Karpas-422 (cell line): ENCODE measurements at regions not wholly inside any gene's neighbourhood (a gene's known extent, or its start where the extent isn't known, plus 50 kb on each side); places are given as distances from the start of the nearest gene placed in this dataset.

Experiments used
- DNase-seq: peaks from one replicate; pipeline ENCODE4 v3.0.0-alpha.2; 2015
- H2AFZ ChIP-seq: fragments of 200-600 bp; sonication (generic); 2 replicates; pipeline ENCODE4 v1.6.1; 2014; ENCODE audit warnings: antibody characterized with exemption, low read length, mixed read lengths
- H3K27ac ChIP-seq: fragments of 200-600 bp; sonication (generic); 2 replicates; pipeline ENCODE4 v1.5.1; 2014; ENCODE audit warnings: mild to moderate bottlenecking, low read length, moderate library complexity
- H3K27me3 ChIP-seq: fragments of 200-600 bp; sonication (generic); 2 replicates; pipeline ENCODE4 v1.6.1; 2014; ENCODE audit warnings: low read length, mixed read lengths
- H3K36me3 ChIP-seq: fragments of 200-600 bp; sonication (generic); 2 replicates; pipeline ENCODE4 v1.6.1; 2014; ENCODE audit warnings: low read length, mixed read lengths; ENCODE audit not compliant: insufficient read depth
- H3K4me1 ChIP-seq: fragments of 200-600 bp; sonication (generic); 2 replicates; pipeline ENCODE4 v1.6.1; 2014; ENCODE audit warnings: mild to moderate bottlenecking, low read length, mixed read lengths
- H3K4me2 ChIP-seq: fragments of 200-600 bp; sonication (generic); 2 replicates; pipeline ENCODE4 v1.6.1; 2014; ENCODE audit warnings: low read length, low read depth, mild to moderate bottlenecking; ENCODE audit not compliant: poor library complexity, severe bottlenecking
- H3K4me3 ChIP-seq: fragments of 200-600 bp; sonication (generic); 2 replicates; pipeline ENCODE4 v1.5.1; 2014; ENCODE audit warnings: mild to moderate bottlenecking, antibody characterized with exemption, low read length, mixed read lengths
- H3K79me2 ChIP-seq: fragments of 200-600 bp; sonication (generic); 2 replicates; pipeline ENCODE4 v1.6.1; 2014; ENCODE audit warnings: mild to moderate bottlenecking, low read length, mixed read lengths
- H3K9ac ChIP-seq: fragments of 200-600 bp; sonication (generic); 2 replicates; pipeline ENCODE4 v1.6.0; 2014; ENCODE audit warnings: low read length
- H3K9me2 ChIP-seq: fragments of 200-600 bp; sonication (generic), shearing (Covaris generic); replicated peaks from 2 replicates; pipeline ENCODE4 v1.6.0; 2014; ENCODE audit warnings: mild to moderate bottlenecking, low read length, moderate library complexity; ENCODE audit not compliant: insufficient read depth
- H3K9me3 ChIP-seq: fragments of 300-700, 200-600 bp; sonication (generic); 2 replicates; pipeline ENCODE4 v1.6.1; 2014; ENCODE audit warnings: low read length, mixed read lengths
- H4K20me1 ChIP-seq: fragments of 200-600 bp; sonication (generic); 2 replicates; pipeline ENCODE4 v1.6.1; 2014; ENCODE audit warnings: mild to moderate bottlenecking, antibody characterized with exemption, low read length, low read depth; ENCODE audit not compliant: insufficient read depth

DNA sequence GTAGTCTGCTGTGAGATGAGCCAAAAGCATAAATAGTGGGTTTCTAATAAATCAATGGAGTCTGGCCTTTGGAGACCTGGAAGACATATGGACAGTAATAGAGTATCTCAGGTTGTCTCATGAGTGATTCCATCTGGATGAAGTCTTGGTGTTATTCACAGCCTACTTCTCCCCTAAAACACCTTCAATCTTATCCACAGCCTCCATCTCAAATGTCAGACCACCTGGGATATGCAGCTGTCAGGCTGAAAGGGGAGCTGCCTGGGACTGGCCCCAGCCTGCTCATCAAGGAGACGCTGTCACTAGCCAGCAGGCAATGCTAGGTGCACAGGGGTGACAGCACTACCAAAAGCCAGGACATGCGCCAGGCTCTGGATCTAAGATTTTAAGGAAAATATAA, 684.0 kb upstream of the ZEB2 start:
- no peaks in the 10 kb centered on the region for H4K20me1 ChIP-seq
- H3K27me3 ChIP-seq: no peaks in the 10 kb centered on the region

DNA sequence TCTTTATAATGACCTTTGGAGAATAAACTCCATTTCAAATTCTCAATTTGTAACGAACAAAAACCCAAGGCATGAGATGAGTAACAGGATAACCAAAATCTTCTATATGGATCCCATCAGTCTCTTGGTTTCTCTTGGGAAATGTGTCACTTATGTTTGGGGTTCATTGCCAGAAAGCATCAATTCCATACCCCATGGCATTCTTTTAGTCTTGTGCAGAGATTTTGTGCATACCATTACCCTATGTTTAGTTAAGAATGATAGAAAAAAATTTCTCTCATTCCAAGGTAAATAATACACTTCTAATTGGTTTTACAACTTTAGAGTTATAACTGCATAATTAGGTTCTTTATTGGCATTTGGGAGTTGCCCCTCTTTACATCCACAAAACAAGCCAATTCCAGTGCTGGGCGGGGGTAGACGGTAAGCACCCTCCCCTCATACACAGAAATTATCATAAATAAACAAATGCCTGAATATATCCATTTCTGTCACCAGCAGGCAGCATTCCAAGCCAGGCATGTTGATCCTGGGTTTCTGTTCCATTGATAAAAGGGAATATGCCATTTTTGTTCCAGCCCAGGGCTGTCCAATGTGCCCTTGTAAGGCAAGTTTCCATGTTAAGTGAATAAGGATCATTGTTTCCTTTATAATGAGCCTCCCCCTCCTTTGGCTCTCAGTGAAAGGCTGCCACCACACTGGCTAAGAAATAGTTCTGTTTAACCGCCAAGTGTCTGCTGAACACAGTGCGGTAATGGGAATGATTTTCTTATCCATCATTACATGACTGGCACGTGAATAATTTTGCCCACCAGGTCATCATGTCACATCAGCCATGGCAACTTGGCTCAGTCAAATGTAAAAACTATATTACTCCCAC, 680.1 kb upstream of the ZEB2 start:
- no peak overlapping the region for H3K4me2 ChIP-seq
- no peaks in the 10 kb centered on the region for H3K79me2 ChIP-seq

More for the DNA sequence above, 684.0 kb upstream of the ZEB2 start:
- Histone ChIP-seq H2AFZ (no peak overlapping the region), H3K4me3 (no peak overlapping the region), H3K9me3 (no peaks in the 10 kb centered on the region), H3K36me3 (no peaks in the 10 kb centered on the region), H3K9ac (no peak overlapping the region), H3K4me2 (no peak overlapping the region), H3K9me2 (no peaks in the 10 kb centered on the region), H3K79me2 (no peaks in the 10 kb centered on the region), H3K27ac (no peak overlapping the region), H3K4me1 (no peaks in the 10 kb centered on the region)
- no peak for DNase-seq

DNA sequence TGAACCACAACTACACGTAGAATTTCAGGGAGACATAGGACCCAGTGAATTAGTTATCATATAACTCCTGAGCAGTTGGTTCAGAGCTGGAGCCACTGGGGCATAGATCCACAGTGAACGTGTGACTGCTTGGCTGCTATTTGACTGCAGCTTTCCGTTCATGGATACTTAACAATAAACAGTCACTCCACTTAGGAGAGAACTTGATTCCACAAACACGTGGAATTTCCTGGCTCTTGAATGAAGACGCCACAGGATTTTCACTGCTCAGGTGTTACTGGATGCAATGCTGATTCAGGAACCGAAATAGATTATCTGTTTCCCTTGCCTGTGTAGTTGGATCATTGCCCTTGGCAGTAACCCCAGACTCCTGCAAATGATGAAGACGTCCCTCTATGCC, 679.1 kb upstream of the ZEB2 start:
- H3K27ac ChIP-seq: no peak overlapping the region
- no peaks in the 10 kb centered on the region for H3K9me2 ChIP-seq
- H3K27me3 ChIP-seq: no peaks in the 10 kb centered on the region
- DNase-seq: no peak
- H3K9ac ChIP-seq: no peak overlapping the region
- H3K79me2 ChIP-seq: no peaks in the 10 kb centered on the region
- H3K36me3 ChIP-seq: no peaks in the 10 kb centered on the region
- H3K9me3 ChIP-seq: no peaks in the 10 kb centered on the region
- no peak overlapping the region for H3K4me2 ChIP-seq
- H3K4me3 ChIP-seq: no peak overlapping the region
- H2AFZ ChIP-seq: no peak overlapping the region
- no peaks in the 10 kb centered on the region for H3K4me1 ChIP-seq
- no peaks in the 10 kb centered on the region for H4K20me1 ChIP-seq

More for the DNA sequence above, 680.1 kb upstream of the ZEB2 start:
- no peaks in the 10 kb centered on the region for H4K20me1 ChIP-seq
- DNase-seq: no peak
- no peaks in the 10 kb centered on the region for H3K36me3 ChIP-seq
- H2AFZ ChIP-seq: no peak overlapping the region
- H3K4me1 ChIP-seq: no peaks in the 10 kb centered on the region
- no peak overlapping the region for H3K9ac ChIP-seq
- H3K27me3 ChIP-seq: no peaks in the 10 kb centered on the region
- H3K27ac ChIP-seq: no peak overlapping the region
- H3K9me2 ChIP-seq: no peaks in the 10 kb centered on the region
- no peaks in the 10 kb centered on the region for H3K9me3 ChIP-seq
- H3K4me3 ChIP-seq: no peak overlapping the region

DNA sequence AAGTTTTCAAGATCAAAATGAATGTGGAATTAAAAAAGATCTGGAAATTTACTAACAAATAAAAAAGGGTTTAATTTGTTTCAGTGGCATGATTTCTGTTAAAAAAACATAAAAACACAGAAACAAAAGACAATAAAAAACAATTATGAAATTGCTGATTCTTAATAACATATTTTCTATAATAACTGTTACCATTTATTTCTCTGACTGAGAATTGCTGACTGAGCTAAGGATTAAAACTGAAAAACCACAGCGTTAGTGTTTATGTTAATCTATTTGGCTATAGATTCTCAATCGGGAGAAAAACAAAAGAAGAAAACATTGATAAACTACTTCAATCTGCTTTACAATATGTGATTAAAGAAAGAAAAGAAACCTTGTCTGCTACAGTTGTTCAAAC, 678.6 kb upstream of the ZEB2 start:
- H3K4me3 ChIP-seq: no peak overlapping the region
- no peak for DNase-seq
- no peaks in the 10 kb centered on the region for H3K9me2 ChIP-seq
- no peaks in the 10 kb centered on the region for H3K9me3 ChIP-seq
- no peak overlapping the region for H2AFZ ChIP-seq
- no peaks in the 10 kb centered on the region for H4K20me1 ChIP-seq
- no peak overlapping the region for H3K4me2 ChIP-seq
- H3K9ac ChIP-seq: no peak overlapping the region
- H3K27me3 ChIP-seq: no peaks in the 10 kb centered on the region
- no peaks in the 10 kb centered on the region for H3K4me1 ChIP-seq
- no peaks in the 10 kb centered on the region for H3K79me2 ChIP-seq
- no peaks in the 10 kb centered on the region for H3K36me3 ChIP-seq
- no peak overlapping the region for H3K27ac ChIP-seq

DNA sequence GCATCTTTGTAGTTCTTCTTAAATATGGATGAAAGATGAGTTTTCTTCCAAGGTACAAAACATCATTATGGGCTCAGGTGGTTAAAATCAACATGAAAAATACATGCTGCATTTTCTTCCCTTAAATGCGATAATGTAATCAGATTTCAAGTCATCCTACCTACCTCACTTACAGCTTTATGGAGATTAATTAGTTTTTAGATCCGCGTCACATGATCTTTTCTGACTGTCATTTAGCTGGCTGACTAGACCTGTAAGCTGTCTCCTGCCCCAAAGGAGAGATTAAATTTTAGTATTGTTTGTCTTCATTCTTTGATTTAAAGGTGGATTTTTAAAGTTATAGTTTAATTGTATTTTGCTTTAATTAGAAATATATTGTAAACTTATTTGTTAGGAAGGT, 678.0 kb upstream of the ZEB2 start:
- H3K36me3 ChIP-seq: no peaks in the 10 kb centered on the region
- no peaks in the 10 kb centered on the region for H3K79me2 ChIP-seq
- no peaks in the 10 kb centered on the region for H3K9me2 ChIP-seq
- H4K20me1 ChIP-seq: no peaks in the 10 kb centered on the region
- no peak overlapping the region for H3K27ac ChIP-seq
- H3K4me2 ChIP-seq: no peak overlapping the region
- H2AFZ ChIP-seq: no peak overlapping the region
- no peak overlapping the region for H3K9ac ChIP-seq
- H3K27me3 ChIP-seq: no peaks in the 10 kb centered on the region
- no peak for DNase-seq
- no peak overlapping the region for H3K4me3 ChIP-seq
- no peaks in the 10 kb centered on the region for H3K4me1 ChIP-seq
- H3K9me3 ChIP-seq: no peaks in the 10 kb centered on the region

DNA sequence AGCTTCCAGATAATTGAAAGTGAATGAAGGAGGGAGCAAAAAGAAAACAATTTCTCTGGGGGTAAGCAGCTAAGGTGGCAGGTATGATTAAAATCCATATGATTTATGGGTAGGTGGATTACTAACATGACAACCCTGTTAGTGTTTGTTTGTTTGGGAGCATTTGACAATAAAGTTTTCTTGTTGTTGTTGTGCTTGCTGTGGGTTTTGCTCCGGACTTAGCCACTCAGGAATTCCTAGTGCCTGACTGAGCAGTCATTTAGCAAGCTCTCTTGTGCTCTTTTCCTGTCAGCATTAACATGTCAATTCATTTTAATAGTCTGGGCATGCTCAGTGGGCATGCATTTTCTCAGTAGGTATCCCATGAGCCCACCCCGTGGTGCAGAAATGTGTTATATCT, 674.8 kb upstream of the ZEB2 start:
- DNase-seq: no peak
- Histone ChIP-seq H3K79me2 (no peaks in the 10 kb centered on the region), H3K36me3 (no peaks in the 10 kb centered on the region), H3K9me2 (no peaks in the 10 kb centered on the region), H3K9me3 (no peaks in the 10 kb centered on the region), H4K20me1 (no peaks in the 10 kb centered on the region), H2AFZ (no peak overlapping the region), H3K9ac (no peak overlapping the region), H3K4me1 (no peaks in the 10 kb centered on the region), H3K27me3 (no peaks in the 10 kb centered on the region), H3K4me3 (no peak overlapping the region), H3K4me2 (no peak overlapping the region), H3K27ac (no peak overlapping the region)

DNA sequence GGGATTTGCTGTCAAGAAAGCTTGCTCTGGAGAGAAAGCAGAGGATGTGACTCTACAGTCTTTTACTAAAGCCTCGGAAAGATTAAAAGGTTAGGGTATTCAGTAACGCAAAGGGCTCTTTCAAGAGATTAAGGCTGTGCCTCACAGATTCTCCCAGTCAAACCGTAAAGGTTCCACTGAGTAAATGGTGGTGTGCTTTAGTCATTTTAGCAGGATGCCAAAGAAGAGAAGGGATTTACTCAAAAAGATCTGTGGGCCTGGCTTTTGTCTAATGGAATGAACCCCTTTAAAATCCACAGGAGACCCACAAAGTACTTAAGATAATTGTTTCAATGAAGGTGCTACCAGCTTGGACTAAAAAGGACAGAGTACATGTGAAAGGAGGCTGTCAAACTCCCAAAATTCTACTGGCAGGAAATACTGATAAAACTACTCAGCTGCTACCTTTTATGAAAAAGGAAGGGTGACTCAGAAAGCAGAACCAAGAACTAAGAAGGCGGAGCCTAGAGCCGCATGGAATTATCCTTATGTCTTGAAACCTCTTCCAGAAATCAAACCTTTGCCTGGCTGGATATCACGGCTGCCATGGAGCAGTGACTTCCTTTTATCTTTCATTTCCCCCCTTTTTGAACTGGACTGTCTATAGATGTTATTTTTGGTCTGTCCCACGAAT, 670.2 kb upstream of the ZEB2 start:
- H3K9me2 ChIP-seq: no peaks in the 10 kb centered on the region
- H3K27ac ChIP-seq: no peak overlapping the region
- H2AFZ ChIP-seq: no peak overlapping the region
- H3K27me3 ChIP-seq: no peaks in the 10 kb centered on the region
- no peak for DNase-seq
- H3K36me3 ChIP-seq: no peaks in the 10 kb centered on the region
- no peak overlapping the region for H3K4me2 ChIP-seq
- no peak overlapping the region for H3K4me3 ChIP-seq
- H3K9me3 ChIP-seq: no peaks in the 10 kb centered on the region
- H4K20me1 ChIP-seq: no peaks in the 10 kb centered on the region
- H3K4me1 ChIP-seq: 0 out of 2 replicates have a peak, but pooled peaks cover 2% of the 10 kb centered on the region
- no peak overlapping the region for H3K9ac ChIP-seq
- no peaks in the 10 kb centered on the region for H3K79me2 ChIP-seq

DNA sequence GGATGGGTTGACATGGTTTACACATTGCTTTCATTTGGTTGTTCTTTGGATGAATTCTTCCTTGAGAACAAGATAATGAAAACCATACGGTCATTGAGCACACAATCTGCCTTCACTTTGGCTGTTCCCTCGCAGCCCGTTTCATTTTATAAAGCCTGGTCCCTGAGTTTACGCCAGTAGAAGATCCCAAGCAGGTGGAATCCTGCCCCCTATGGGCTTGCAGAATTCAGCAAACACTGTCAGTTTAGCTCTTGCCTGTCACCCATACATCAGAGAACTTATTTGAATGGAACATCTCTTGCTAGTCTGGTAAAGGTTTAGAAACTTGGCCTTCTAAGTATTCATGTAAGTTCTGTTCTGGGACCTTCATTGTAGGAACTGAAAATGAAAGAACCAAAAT, 666.4 kb upstream of the ZEB2 start:
- no peak overlapping the region for H2AFZ ChIP-seq
- H3K36me3 ChIP-seq: no peaks in the 10 kb centered on the region
- DNase-seq: peak; percentile 52
- H3K79me2 ChIP-seq: no peaks in the 10 kb centered on the region
- H3K9me3 ChIP-seq: no peaks in the 10 kb centered on the region
- no peaks in the 10 kb centered on the region for H3K9me2 ChIP-seq
- H3K27me3 ChIP-seq: no peaks in the 10 kb centered on the region
- 0 out of 2 replicates have a peak, but pooled peaks cover 2% of the 10 kb centered on the region for H3K4me1 ChIP-seq
- no peak overlapping the region for H3K4me3 ChIP-seq
- H3K9ac ChIP-seq: no peak overlapping the region
- no peaks in the 10 kb centered on the region for H4K20me1 ChIP-seq
- no peak overlapping the region for H3K27ac ChIP-seq
- H3K4me2 ChIP-seq: no peak overlapping the region
